Heart left ventricle (tissue), 13 donors: ENCODE measurements at regions not wholly inside any gene's neighbourhood (a gene's known extent, or its start where the extent isn't known, plus 50 kb on each side); places are given as distances from the start of the nearest gene placed in this dataset.

Source experiments
- POLR2A ChIP-seq, 2 donors: fragments of 450-650 bp; IDR thresholded peaks; one replicate each; pipeline ENCODE4 v1.6.1; 2017; ENCODE audit warnings: antibody characterized with exemption in 2 of 2, mild to moderate bottlenecking in 2 of 2, moderate library complexity in 2 of 2
- TF ChIP-seq, protein P1 (sequence below), 12 donors: fragments of 200-600 bp; sonication (generic) in 4 of 12; IDR thresholded peaks; one replicate each; pipeline versions ENCODE4 v1.5.0 to v1.8.0; 2018 to 2022; ENCODE audit warnings: antibody characterized with exemption in 12 of 12, mild to moderate bottlenecking in 5 of 12
- donor health status: ischemic (EF 13 %, LVEDD 7.1; RV severe dilation, severe dysfunction).
- donor health status: DM: no; HTN: yes; CAD: no.
- donor health status: DM: no; HTN: no; CAD: no.
- donor health status: ischemic (EF 25% LVEDD 6.9; RV normal size, moderate dysfunction).
- donor health status: ischemic (EF 25% LVEDD 5.7; RV mildly dilated, moderate dysfunction).
- donor health status: ischemic (EF 35%, LVEDD 5.7; RV mildly dilated, moderate dysfunction).
- donor health status: nonischemic (EF 11% LVEDD 7.7; RV severe dilation, severe dysfunction).
- donor health status: DM: yes; HTN: yes; CAD: no.
- donor health status: PGD.
- donor health status: ischemic (EF 29% LVEDD 5.4; RV normal size, mild dysfunction).
- donor health status: nonischemic (EF 23%, LVEDD 6.1; RV moderate dilation, normal function).

DNA sequence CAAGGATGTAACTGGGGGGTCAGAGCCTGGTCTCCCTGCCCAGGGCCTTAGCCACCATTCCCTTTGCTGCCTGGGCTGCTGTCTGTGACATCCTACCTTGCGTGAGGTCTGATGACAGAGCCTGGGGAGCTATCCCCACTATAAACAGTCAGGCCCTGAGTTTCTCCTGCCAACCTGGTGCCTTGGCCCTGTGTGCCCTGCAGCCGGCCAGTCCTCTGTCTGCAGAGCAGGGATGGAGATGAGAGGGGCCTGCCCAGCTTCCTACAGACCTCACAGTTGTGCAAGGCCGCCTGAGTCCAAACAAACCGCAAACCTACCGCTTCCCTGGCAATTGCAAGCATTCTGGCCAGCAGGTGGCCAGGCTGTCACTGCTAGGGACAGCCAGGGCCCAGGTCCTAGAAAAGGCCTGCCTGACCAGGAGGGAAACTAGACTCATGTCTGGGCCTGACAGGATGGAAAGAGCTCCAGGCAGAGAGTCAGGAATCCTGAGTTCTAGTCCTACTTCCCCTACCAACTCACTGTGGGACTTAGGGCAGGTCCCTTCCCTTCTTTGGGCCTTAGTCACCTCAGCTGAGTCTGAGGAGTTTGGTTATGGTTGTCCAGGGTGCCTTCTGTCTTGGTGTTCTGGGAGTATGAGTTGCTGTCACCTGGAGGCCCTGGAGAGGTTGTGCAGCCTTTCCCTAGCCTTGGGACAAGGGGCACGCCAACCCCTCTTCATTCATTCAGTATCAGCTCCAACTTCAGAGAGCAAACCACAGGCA, 86.2 kb downstream of the VEGFA start:
- TF ChIP-seq, protein P1, sequence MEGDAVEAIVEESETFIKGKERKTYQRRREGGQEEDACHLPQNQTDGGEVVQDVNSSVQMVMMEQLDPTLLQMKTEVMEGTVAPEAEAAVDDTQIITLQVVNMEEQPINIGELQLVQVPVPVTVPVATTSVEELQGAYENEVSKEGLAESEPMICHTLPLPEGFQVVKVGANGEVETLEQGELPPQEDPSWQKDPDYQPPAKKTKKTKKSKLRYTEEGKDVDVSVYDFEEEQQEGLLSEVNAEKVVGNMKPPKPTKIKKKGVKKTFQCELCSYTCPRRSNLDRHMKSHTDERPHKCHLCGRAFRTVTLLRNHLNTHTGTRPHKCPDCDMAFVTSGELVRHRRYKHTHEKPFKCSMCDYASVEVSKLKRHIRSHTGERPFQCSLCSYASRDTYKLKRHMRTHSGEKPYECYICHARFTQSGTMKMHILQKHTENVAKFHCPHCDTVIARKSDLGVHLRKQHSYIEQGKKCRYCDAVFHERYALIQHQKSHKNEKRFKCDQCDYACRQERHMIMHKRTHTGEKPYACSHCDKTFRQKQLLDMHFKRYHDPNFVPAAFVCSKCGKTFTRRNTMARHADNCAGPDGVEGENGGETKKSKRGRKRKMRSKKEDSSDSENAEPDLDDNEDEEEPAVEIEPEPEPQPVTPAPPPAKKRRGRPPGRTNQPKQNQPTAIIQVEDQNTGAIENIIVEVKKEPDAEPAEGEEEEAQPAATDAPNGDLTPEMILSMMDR (IDR thresholded peaks at IDR 0.05): peak in 10 of 12 donors; percentile 21 to 55 (median 38)
- TF ChIP-seq POLR2A (IDR thresholded peaks at IDR 0.05): no peak
